Endothelial cell of umbilical vein (primary cell): ENCODE measurements at regions not wholly inside any gene's neighbourhood (a gene's known extent, or its start where the extent isn't known, plus 50 kb on each side); places are given as distances from the start of the nearest gene placed in this dataset.

Source experiments
- CTCF ChIP-seq, 2 donors: IDR thresholded peaks; 1 replicate in 1 of 2; 2 replicates in 1 of 2; pipeline ENCODE4 v1.5.1; 2011; ENCODE audit warnings: low read length in 2 of 2, mild to moderate bottlenecking in 2 of 2, moderate library complexity in 2 of 2, control low read depth in 1 of 2, inconsistent platforms in 1 of 2, low read depth in 1 of 2; ENCODE audit not compliant: insufficient read depth in 1 of 2; ENCODE audit errors: extremely low read depth in 1 of 2
- POLR2A ChIP-seq: IDR thresholded peaks from 2 replicates; pipeline ENCODE4 v1.6.1; 2012; ENCODE audit warnings: low read depth, mild to moderate bottlenecking, control low read depth, low read length
- POLR2AphosphoS5 ChIP-seq: IDR thresholded peaks from 2 replicates; pipeline ENCODE4 v1.6.1; 2012; ENCODE audit warnings: low read depth, mild to moderate bottlenecking, control low read depth, low read length, moderate library complexity; ENCODE audit not compliant: insufficient read depth

DNA sequence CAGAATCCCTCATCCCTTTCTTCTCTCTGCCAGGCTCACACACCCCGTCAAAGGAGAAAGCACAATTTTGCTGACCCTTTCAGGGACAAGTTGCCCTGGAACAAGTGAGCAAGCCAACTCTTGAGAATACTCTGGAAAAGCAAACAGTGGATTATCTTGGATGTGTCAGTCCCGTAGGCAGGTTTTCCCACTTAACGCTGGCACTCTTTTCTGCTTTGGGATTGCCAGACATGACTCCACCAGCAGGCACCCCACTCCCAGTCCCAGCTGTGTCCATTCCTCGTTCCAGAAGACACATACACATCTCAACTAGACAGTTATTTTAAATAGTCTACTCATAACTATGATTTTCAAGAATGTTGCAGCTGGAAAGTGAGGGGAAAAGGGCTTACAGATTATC lies 145.5 kb upstream of the CDKN3 start:
- TF ChIP-seq POLR2A = no peak
- TF ChIP-seq CTCF (IDR thresholded peaks at IDR 0.05; ENCODE audit: extremely low read depth in 1 of 2, insufficient read depth in 1 of 2, low read depth in 1 of 2, low read length in 2 of 2) = no peak
- TF ChIP-seq POLR2AphosphoS5 = no peak
